SK-N-MC (cell line): ENCODE measurements at regions not wholly inside any gene's neighbourhood (a gene's known extent, or its start where the extent isn't known, plus 50 kb on each side); places are given as distances from the start of the nearest gene placed in this dataset.

Source experiments
- EZH2 ChIP-seq: fragments of 200-600 bp; sonication (generic); IDR thresholded peaks from one replicate; pipeline ENCODE4 v1.6.1; 2017; ENCODE audit warnings: antibody characterized with exemption
- FOXP2 ChIP-seq: optimal IDR thresholded peaks from 2 replicates; pipeline ENCODE3; 2011; ENCODE audit warnings: mild to moderate bottlenecking, moderate library complexity; ENCODE audit not compliant: insufficient read depth; ENCODE audit errors: extremely low read length, control extremely low read depth
- POLR2AphosphoS5 ChIP-seq: IDR thresholded peaks from 2 replicates; pipeline ENCODE4 v1.6.1; 2012; ENCODE audit warnings: mild to moderate bottlenecking, low read depth, low read length, borderline replicate concordance

DNA sequence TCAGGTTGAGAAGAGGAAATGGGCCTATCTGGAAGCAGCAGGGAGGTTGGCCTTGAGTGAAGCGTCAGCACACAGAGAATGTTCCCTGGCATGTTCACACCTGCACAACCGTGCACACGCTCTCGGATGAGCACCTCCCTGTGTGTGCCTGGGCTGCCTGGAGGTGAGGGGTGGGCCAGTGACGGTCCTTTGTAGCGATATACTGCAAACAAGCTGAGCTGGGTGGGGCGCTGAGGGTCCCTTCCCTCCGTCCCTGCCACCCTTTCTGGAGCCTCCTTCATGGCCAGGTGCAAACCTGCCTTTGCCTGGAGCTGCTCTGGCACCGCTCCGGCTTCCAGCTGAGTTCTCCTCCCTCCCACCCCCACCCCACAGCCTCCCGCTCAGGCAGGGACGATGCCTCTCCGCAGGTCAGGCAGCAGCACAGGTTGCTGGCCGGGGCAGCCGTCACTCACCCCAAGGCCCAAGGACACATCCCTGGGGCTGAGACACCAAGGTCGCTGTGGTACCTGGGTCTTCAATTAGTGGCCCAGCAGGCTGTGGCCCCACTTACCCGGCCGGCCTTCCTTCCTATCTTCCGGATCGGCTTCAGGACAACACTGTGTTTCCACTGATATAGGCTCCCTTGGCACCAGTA, 111.6 kb downstream of the ERMARD start:
- TF ChIP-seq POLR2AphosphoS5, result no peak
- TF ChIP-seq EZH2, result no peak
- TF ChIP-seq FOXP2, result no peak
